H1 (cell line): ENCODE measurements at regions not wholly inside any gene's neighbourhood (a gene's known extent, or its start where the extent isn't known, plus 50 kb on each side); places are given as distances from the start of the nearest gene placed in this dataset.

Source experiments
- CHD7 ChIP-seq: fragments of 300-600 bp; sonication (generic); IDR thresholded peaks from 2 replicates; pipeline ENCODE4 v1.7.1; 2012; ENCODE audit warnings: low read length, moderate library complexity, mild to moderate bottlenecking, inconsistent platforms; ENCODE audit not compliant: insufficient replicate concordance
- EGR1 ChIP-seq: IDR thresholded peaks from 2 replicates; pipeline ENCODE4 v1.6.1; 2011; ENCODE audit warnings: low read depth, low read length, borderline replicate concordance
- SP4 ChIP-seq: IDR thresholded peaks from 2 replicates; pipeline ENCODE4 v1.6.1; 2012; ENCODE audit warnings: low read length, inconsistent platforms

DNA sequence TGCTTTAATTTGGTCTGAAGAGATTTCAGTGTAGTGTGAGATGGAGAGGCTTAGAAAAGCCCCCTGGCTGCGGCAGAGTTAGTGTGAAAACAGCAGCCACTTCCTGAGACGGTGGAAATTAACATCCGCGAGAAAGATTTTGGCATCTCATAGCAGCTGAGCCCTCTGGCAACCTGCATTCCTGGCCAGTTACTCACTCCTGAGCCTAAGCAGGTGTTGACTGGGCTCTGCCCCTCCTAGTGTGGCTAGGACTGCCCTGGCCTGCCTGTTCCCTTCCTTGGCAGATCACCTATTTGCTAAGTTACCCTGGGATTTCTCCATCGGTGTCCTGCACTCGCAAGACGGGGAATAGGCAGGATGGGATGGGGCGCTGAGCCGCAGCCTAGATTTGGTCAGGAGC lies 57.6 kb upstream of the LMTK2 start (continued):
- no peak for TF ChIP-seq CHD7
- no peak for TF ChIP-seq SP4
- no peak for TF ChIP-seq EGR1
